Trophoblast cell (in vitro differentiated cells and primary cell): ENCODE measurements at regions not wholly inside any gene's neighbourhood (a gene's known extent, or its start where the extent isn't known, plus 50 kb on each side); places are given as distances from the start of the nearest gene placed in this dataset.

Source experiments
- DNase-seq, 2 donors: peaks; one replicate each; pipeline ENCODE4 v3.0.0-alpha.2; 2016
- H2AFZ ChIP-seq: 2 replicates; pipeline ENCODE4 v1.6.1; 2013; ENCODE audit warnings: low read length, moderate library complexity, mild to moderate bottlenecking; ENCODE audit not compliant: insufficient read depth, poor library complexity
- H2AK5ac ChIP-seq: 2 replicates; pipeline ENCODE4 v1.6.1; 2013; ENCODE audit warnings: mild to moderate bottlenecking, low read length
- H2BK120ac ChIP-seq: 2 replicates; pipeline ENCODE4 v1.6.1; 2013; ENCODE audit warnings: low read length, mild to moderate bottlenecking, moderate library complexity; ENCODE audit not compliant: insufficient read depth, poor library complexity
- H2BK12ac ChIP-seq: 2 replicates; pipeline ENCODE4 v1.6.1; 2013; ENCODE audit warnings: mild to moderate bottlenecking, low read length, moderate library complexity
- H2BK5ac ChIP-seq: 2 replicates; pipeline ENCODE4 v1.6.1; 2013; ENCODE audit warnings: low read length, low read depth, moderate library complexity, mild to moderate bottlenecking; ENCODE audit not compliant: poor library complexity
- H3K14ac ChIP-seq: 2 replicates; pipeline ENCODE4 v1.6.1; 2013; ENCODE audit warnings: mild to moderate bottlenecking, low read length
- H3K18ac ChIP-seq: 2 replicates; pipeline ENCODE4 v1.6.1; 2013; ENCODE audit warnings: mild to moderate bottlenecking, low read length
- H3K23ac ChIP-seq: 2 replicates; pipeline ENCODE4 v1.6.1; 2013; ENCODE audit warnings: low read length
- H3K27ac ChIP-seq: 2 replicates; pipeline ENCODE4 v1.5.1; 2013; ENCODE audit warnings: low read depth, mild to moderate bottlenecking, inconsistent platforms, low read length, moderate library complexity
- H3K27me3 ChIP-seq: 2 replicates; pipeline ENCODE4 v1.6.1; 2013; ENCODE audit warnings: inconsistent platforms, mild to moderate bottlenecking, low read length, moderate library complexity; ENCODE audit not compliant: insufficient read depth
- H3K36me3 ChIP-seq, 2 experiments: 1 replicate in 1 of 2; 2 replicates in 1 of 2; pipeline ENCODE4 v1.6.1; 2013; ENCODE audit warnings: low read length in 2 of 2, mild to moderate bottlenecking in 2 of 2, moderate library complexity in 1 of 2; ENCODE audit not compliant: insufficient read depth in 2 of 2, control insufficient read depth in 1 of 2
- H3K4ac ChIP-seq: 2 replicates; pipeline ENCODE4 v1.6.1; 2013; ENCODE audit warnings: low read depth, mild to moderate bottlenecking, low read length, moderate library complexity
- H3K4me1 ChIP-seq, 2 experiments: 1 replicate in 1 of 2; 2 replicates in 1 of 2; pipeline ENCODE4 v1.6.1; 2013; ENCODE audit warnings: low read length in 2 of 2, mild to moderate bottlenecking in 2 of 2, moderate library complexity in 1 of 2; ENCODE audit not compliant: insufficient read depth in 2 of 2, control insufficient read depth in 1 of 2
- H3K4me2 ChIP-seq: 2 replicates; pipeline ENCODE4 v1.6.1; 2013; ENCODE audit warnings: inconsistent platforms, mild to moderate bottlenecking, low read length, moderate library complexity
- H3K4me3 ChIP-seq: 2 replicates; pipeline ENCODE4 v1.5.1; 2013; ENCODE audit warnings: mild to moderate bottlenecking, low read depth, low read length, inconsistent platforms
- H3K79me1 ChIP-seq: one replicate; pipeline ENCODE4 v1.6.1; 2013; ENCODE audit warnings: low read length
- H3K79me2 ChIP-seq: 2 replicates; pipeline ENCODE4 v1.6.1; 2013; ENCODE audit warnings: low read length, mild to moderate bottlenecking; ENCODE audit not compliant: control insufficient read depth, insufficient read depth, poor library complexity
- H3K9ac ChIP-seq: 2 replicates; pipeline ENCODE4 v1.6.1; 2013; ENCODE audit warnings: mild to moderate bottlenecking, low read length
- H3K9me3 ChIP-seq: 2 replicates; pipeline ENCODE4 v1.6.1; 2013; ENCODE audit warnings: low read depth, mild to moderate bottlenecking, control low read depth, inconsistent platforms, low read length; ENCODE audit not compliant: insufficient read depth
- H4K12ac ChIP-seq: 2 replicates; pipeline ENCODE4 v1.6.1; 2013; ENCODE audit warnings: low read depth, mild to moderate bottlenecking, low read length, moderate library complexity
- H4K8ac ChIP-seq: 2 replicates; pipeline ENCODE4 v1.6.1; 2013; ENCODE audit warnings: low read depth, mild to moderate bottlenecking, low read length, moderate library complexity
- H4K91ac ChIP-seq: one replicate; pipeline ENCODE4 v1.6.1; 2013; ENCODE audit warnings: low read depth, mild to moderate bottlenecking, low read length, moderate library complexity
- WGBS: extraction: QIAGEN DNeasy Blood & Tissue Kit; methylation state at CpG from one replicate; pipeline ENCODE4 v1.1.7; 2013; ENCODE audit warnings: missing lambda C conversion rate; ENCODE audit not compliant: insufficient read length, insufficient coverage; ENCODE audit errors: extremely low coverage; 5-methylcytosine and 5-hydroxymethylcytosine counted together

- Histone ChIP-seq H3K14ac (no peak overlapping the region), H4K12ac (no peak overlapping the region), H3K23ac (no peak overlapping the region), H3K9me3 (no peaks in the 10 kb centered on the region), H3K4me1 (peaks cover 5 to 10% of the 10 kb centered on the region in 2 experiments), H2BK12ac (no peak overlapping the region), H3K18ac (no peak overlapping the region), H3K79me1 (no peaks in the 10 kb centered on the region), H3K36me3 (no peaks in the 10 kb centered on the region), H3K27me3 (no peaks in the 10 kb centered on the region), H3K9ac (no peak overlapping the region), H2AK5ac (no peak overlapping the region), H3K27ac (no peak overlapping the region), H4K91ac (no peak overlapping the region), H3K79me2 (no peaks in the 10 kb centered on the region), H3K4ac (no peak overlapping the region), H4K8ac (no peak overlapping the region), H3K4me2 (no peak overlapping the region), H3K4me3 (no peak overlapping the region), H2AFZ (no peak overlapping the region), H2BK5ac (no peak overlapping the region), H2BK120ac (no peak overlapping the region)
- no CpG with 5 or more reads among the region's 1 CpG for WGBS
- DNase-seq = peak; percentile 10 to 16
Observed at GRCh38 chr11:113529606-113530005, 54.4 kb upstream of the DRD2 start.

- Histone ChIP-seq H2AK5ac (no peak overlapping the region), H3K79me1 (no peaks in the 10 kb centered on the region), H3K79me2 (no peaks in the 10 kb centered on the region), H3K18ac (no peak overlapping the region), H3K4me2 (no peak overlapping the region), H4K91ac (no peak overlapping the region), H4K12ac (no peak overlapping the region), H4K8ac (no peak overlapping the region), H3K27me3 (no peaks in the 10 kb centered on the region), H3K9ac (no peak overlapping the region), H3K27ac (peak overlapping the region; percentile 11), H3K14ac (no peak overlapping the region), H3K9me3 (no peaks in the 10 kb centered on the region), H2AFZ (no peak overlapping the region), H3K4me1 (peaks cover 5 to 10% of the 10 kb centered on the region in 2 experiments), H2BK120ac (no peak overlapping the region), H2BK5ac (no peak overlapping the region), H3K4ac (no peak overlapping the region), H3K23ac (no peak overlapping the region), H2BK12ac (no peak overlapping the region), H3K4me3 (no peak overlapping the region), H3K36me3 (no peaks in the 10 kb centered on the region)
- DNase-seq = peak; percentile 93 to 96
Observed at GRCh38 chr11:113528982-113529381, 53.8 kb upstream of the DRD2 start.

- H2AK5ac ChIP-seq = no peak overlapping the region
- H3K18ac ChIP-seq = no peak overlapping the region
- H3K4me3 ChIP-seq = no peak overlapping the region
- no peaks in the 10 kb centered on the region for H3K36me3 ChIP-seq
- no peak overlapping the region for H4K91ac ChIP-seq
- no peak overlapping the region for H4K8ac ChIP-seq
- no peak overlapping the region for H3K4ac ChIP-seq
- H3K27ac ChIP-seq = no peak overlapping the region
- H3K14ac ChIP-seq = no peak overlapping the region
- H2BK5ac ChIP-seq = no peak overlapping the region
- no peak overlapping the region for H4K12ac ChIP-seq
- no peak overlapping the region for H2BK12ac ChIP-seq
- peaks cover 3 to 10% of the 10 kb centered on the region in 2 experiments for H3K4me1 ChIP-seq
- no CpG with 5 or more reads among the region's 1 CpG for WGBS
- no peak overlapping the region for H3K9ac ChIP-seq
- H3K23ac ChIP-seq = no peak overlapping the region
- H3K4me2 ChIP-seq = no peak overlapping the region
- H3K9me3 ChIP-seq = no peaks in the 10 kb centered on the region
- no peaks in the 10 kb centered on the region for H3K79me2 ChIP-seq
- no peaks in the 10 kb centered on the region for H3K27me3 ChIP-seq
- no peak overlapping the region for H2BK120ac ChIP-seq
- no peak overlapping the region for H2AFZ ChIP-seq
- no peak for DNase-seq
- no peaks in the 10 kb centered on the region for H3K79me1 ChIP-seq
Observed at GRCh38 chr11:113526521-113526920, 51.3 kb upstream of the DRD2 start.
